SK-N-SH (cell line): ENCODE measurements at regions not wholly inside any gene's neighbourhood (a gene's known extent, or its start where the extent isn't known, plus 50 kb on each side); places are given as distances from the start of the nearest gene placed in this dataset.

ENCODE experiments used
- CTCF ChIA-PET: fragments of 300-600, 350-600 bp; formaldehyde crosslinking; extraction: SDS; loops from one replicate; lab custom pipeline; 2021; lab: Yijun Ruan, JAX
- POLR2A ChIA-PET: fragments of 350-600 bp; sonication (Branson Sonifier 250); formaldehyde crosslinking; extraction: SDS; loops from one replicate; lab custom pipeline; 2020; ENCODE audit warnings: antibody characterized with exemption, inconsistent platforms; lab: Yijun Ruan, JAX
- DNase-seq: peaks from one replicate; pipeline ENCODE4 v3.0.0; 2012
- H2AFZ ChIP-seq: fragments of 200-600 bp; sonication (generic); 2 replicates; pipeline ENCODE4 v1.8.1; 2016; ENCODE audit warnings: antibody characterized with exemption, mild to moderate bottlenecking, low read depth
- H3F3A ChIP-seq: fragments of 200-600 bp; sonication (generic); replicated peaks from 2 replicates; pipeline ENCODE3; 2016; ENCODE audit warnings: antibody characterized with exemption, mild to moderate bottlenecking; ENCODE audit not compliant: insufficient read depth
- H3K27ac ChIP-seq, 2 experiments: fragments of 200-500 bp in 1 of 2; fragments of 200-600 bp in 1 of 2; sonication (Bioruptor generic) in 1 of 2; sonication (generic), shearing (Covaris generic) in 1 of 2; 2 replicates each; pipeline versions ENCODE4 v1.5.1 to v1.6.1; 2014 to 2016; ENCODE audit warnings: low read depth in 2 of 2, inconsistent platforms in 1 of 2, low read length in 1 of 2, mild to moderate bottlenecking in 1 of 2, mixed read lengths in 1 of 2
- H3K27me3 ChIP-seq: fragments of 200-600 bp; sonication (generic), shearing (Covaris generic); 2 replicates; pipeline ENCODE4 v1.6.1; 2016; ENCODE audit warnings: mixed run types; ENCODE audit not compliant: insufficient read depth
- H3K36me3 ChIP-seq, 2 experiments: fragments of 200-500 bp in 1 of 2; fragments of 200-600 bp in 1 of 2; sonication (Bioruptor generic) in 1 of 2; sonication (generic) in 1 of 2; replicated peaks in 1 of 2; 2 replicates each; pipeline versions ENCODE3 to v1.5.1; 2014 to 2016; ENCODE audit warnings: low read length in 1 of 2, mild to moderate bottlenecking in 1 of 2; ENCODE audit not compliant: insufficient read depth in 2 of 2, control insufficient read depth in 1 of 2
- H3K4me1 ChIP-seq, 2 experiments: fragments of 200-500 bp in 1 of 2; fragments of 200-600 bp in 1 of 2; sonication (Bioruptor generic) in 1 of 2; sonication (generic), shearing (Covaris generic) in 1 of 2; 2 replicates each; pipeline versions ENCODE4 v1.5.1 to v1.6.1; 2014 to 2016; ENCODE audit warnings: low read depth in 1 of 2, low read length in 1 of 2, mixed run types in 1 of 2; ENCODE audit not compliant: insufficient read depth in 2 of 2, control insufficient read depth in 1 of 2
- H3K4me2 ChIP-seq: fragments of 200-600 bp; sonication (generic), shearing (Covaris generic); 2 replicates; pipeline ENCODE4 v1.6.1; 2017; ENCODE audit warnings: mixed run types
- H3K4me3 ChIP-seq, 2 experiments: fragments of 200-500 bp in 1 of 2; fragments of 200-600 bp in 1 of 2; sonication (Bioruptor generic) in 1 of 2; sonication (generic), shearing (Covaris generic) in 1 of 2; 2 replicates each; pipeline versions ENCODE4 v1.5.1 to v1.8.1; 2014 to 2016; ENCODE audit warnings: low read depth in 2 of 2, inconsistent platforms in 1 of 2, low read length in 1 of 2, mild to moderate bottlenecking in 1 of 2, mixed read lengths in 1 of 2, moderate library complexity in 1 of 2
- H3K79me2 ChIP-seq: fragments of 200-600 bp; sonication (generic); 2 replicates; pipeline ENCODE4 v1.8.1; 2017; ENCODE audit warnings: mild to moderate bottlenecking; ENCODE audit not compliant: insufficient read depth
- H3K9ac ChIP-seq: fragments of 200-600 bp; sonication (generic); 2 replicates; pipeline ENCODE4 v1.6.1; 2017; ENCODE audit warnings: mixed run types
- H3K9me2 ChIP-seq: fragments of 200-600 bp; sonication (generic); 2 replicates; pipeline ENCODE4 v1.6.1; 2017; ENCODE audit warnings: mixed run types
- H3K9me3 ChIP-seq: fragments of 200-600 bp; sonication (generic); 2 replicates; pipeline ENCODE4 v1.6.1; 2017; ENCODE audit warnings: mixed run types, mild to moderate bottlenecking, moderate library complexity
- H4K20me1 ChIP-seq: fragments of 200-600 bp; sonication (generic); 2 replicates; pipeline ENCODE4 v1.6.1; 2017; ENCODE audit warnings: mild to moderate bottlenecking, mixed run types; ENCODE audit not compliant: insufficient read depth
- ELF1 ChIP-seq: IDR thresholded peaks from 2 replicates; pipeline ENCODE4 v1.4.0; 2012
- EP300 ChIP-seq, 2 experiments: IDR thresholded peaks; 2 replicates each; pipeline versions ENCODE4 v1.4.0 to v1.6.1; 2012; ENCODE audit warnings: borderline replicate concordance in 1 of 2, low read depth in 1 of 2, low read length in 1 of 2
- FOXM1 ChIP-seq: IDR thresholded peaks from 2 replicates; pipeline ENCODE4 v1.4.0; 2012; ENCODE audit warnings: low read depth, mild to moderate bottlenecking
- GATA2 ChIP-seq: sonication (generic); formaldehyde crosslinking; IDR thresholded peaks from 2 replicates; pipeline ENCODE4 v1.5.0; 2020; ENCODE audit warnings: mild to moderate bottlenecking, missing genetic modification reagents
- MEF2A ChIP-seq: IDR thresholded peaks from 2 replicates; pipeline ENCODE4 v1.4.0; 2012; ENCODE audit warnings: low read depth, borderline replicate concordance
- MXI1 ChIP-seq: IDR thresholded peaks from 2 replicates; pipeline ENCODE4 v1.6.1; 2012; ENCODE audit warnings: mild to moderate bottlenecking, low read depth, low read length, improper control_type of control experiment
- NFIC ChIP-seq: IDR thresholded peaks from 2 replicates; pipeline ENCODE4 v1.4.0; 2012; ENCODE audit warnings: borderline replicate concordance
- NRF1 ChIP-seq: IDR thresholded peaks from 2 replicates; pipeline ENCODE4 v1.6.1; 2012; ENCODE audit warnings: low read depth, mild to moderate bottlenecking, low read length
- RAD21 ChIP-seq: IDR thresholded peaks from 2 replicates; pipeline ENCODE4 v1.6.1; 2012; ENCODE audit warnings: mild to moderate bottlenecking, low read length
- RXRA ChIP-seq: IDR thresholded peaks from 2 replicates; pipeline ENCODE4 v1.4.0; 2012; ENCODE audit warnings: low read depth, mild to moderate bottlenecking, borderline replicate concordance
- SMC3 ChIP-seq: IDR thresholded peaks from 2 replicates; pipeline ENCODE4 v1.6.1; 2012; ENCODE audit warnings: low read depth, low read length, improper control_type of control experiment
- TAF1 ChIP-seq: IDR thresholded peaks from 2 replicates; pipeline ENCODE4 v1.6.1; 2012; ENCODE audit warnings: low read depth, mild to moderate bottlenecking, low read length, moderate library complexity, borderline replicate concordance
- WGBS: methylation state at CpG from one replicate; pipeline ENCODE4 v1.1.6; 2017; ENCODE audit warnings: low lambda C conversion rate; 5-methylcytosine and 5-hydroxymethylcytosine counted together
- TF ChIP-seq, protein P1 (sequence below): IDR thresholded peaks from 2 replicates; pipeline ENCODE4 v1.4.0; 2012; ENCODE audit warnings: low read depth
- TF ChIP-seq, protein P2 (sequence below): IDR thresholded peaks from 2 replicates; pipeline ENCODE4 v1.6.1; 2012; ENCODE audit warnings: mild to moderate bottlenecking, low read depth, low read length, moderate library complexity
- TF ChIP-seq, protein P3 (sequence below): IDR thresholded peaks from 2 replicates; pipeline ENCODE4 v1.4.0; 2012; ENCODE audit warnings: low read depth, borderline replicate concordance

DNA sequence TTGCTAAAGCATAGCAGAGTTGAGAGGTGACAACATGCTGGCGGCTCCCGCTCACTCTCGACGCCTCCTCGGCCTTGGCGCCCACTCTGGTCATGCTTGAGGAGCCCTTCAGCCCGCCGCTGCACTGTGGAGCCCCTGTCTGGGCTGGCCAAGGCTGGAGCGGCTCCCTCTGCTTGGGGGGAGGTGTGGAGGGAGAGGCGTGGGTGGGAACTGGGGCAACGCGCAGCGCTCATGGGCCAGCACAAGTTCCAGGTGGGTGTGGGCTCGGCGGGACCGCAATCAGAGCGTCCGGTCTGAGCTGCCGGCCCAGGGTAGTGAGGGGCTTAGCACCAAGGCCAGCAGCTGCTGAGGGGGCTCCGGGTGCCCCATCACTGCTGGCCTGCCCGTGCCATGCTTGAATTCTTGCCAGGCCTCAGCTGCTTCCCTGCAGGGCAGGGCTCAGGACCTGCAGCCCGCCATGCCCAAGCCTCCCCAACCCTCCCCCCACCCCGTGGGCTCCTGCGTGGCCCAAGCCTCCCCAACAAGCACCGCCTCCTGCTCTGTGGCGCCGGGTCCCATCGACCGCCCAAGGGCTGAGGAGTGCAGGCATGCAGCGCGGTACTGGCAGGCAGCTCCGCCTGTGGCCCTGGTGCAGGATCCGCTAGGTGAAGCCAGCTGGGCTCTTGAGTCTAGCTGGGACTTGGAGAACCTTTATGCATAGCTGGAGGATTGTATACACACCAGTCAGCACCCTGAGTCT, 2052.8 kb upstream of the CELF4 start:
- Histone ChIP-seq H4K20me1 (no peaks in the 10 kb centered on the region), H3K9me2 (no peaks in the 10 kb centered on the region), H2AFZ (no peak overlapping the region), H3K36me3 (no peaks in the 10 kb centered on the region), H3F3A (no peaks in the 10 kb centered on the region), H3K79me2 (no peaks in the 10 kb centered on the region), H3K9me3 (no peaks in the 10 kb centered on the region), H3K27ac (no peak overlapping the region), H3K4me2 (no peak overlapping the region), H3K27me3 (no peaks in the 10 kb centered on the region), H3K4me1 (no peaks in the 10 kb centered on the region), H3K9ac (no peak overlapping the region), H3K4me3 (no peak overlapping the region)
- ChIA-PET CTCF (interaction anchor here (1.5 kb wide), 1 partner anchor 8 kb away, joined by 3 read pairs; no protein-coding TSS in a partner anchor), POLR2A (no interaction called here)
- TF ChIP-seq GATA2 (CRISPR knock-in tag) (no peak), MEF2A (no peak), SMC3 (no peak), EP300 (IDR thresholded peaks at IDR 0.05; ENCODE audit: borderline replicate concordance in 1 of 2, low read depth in 1 of 2, low read length in 1 of 2) (no peak), NRF1 (no peak), RXRA (no peak), TAF1 (no peak)
- TF ChIP-seq, protein P1, sequence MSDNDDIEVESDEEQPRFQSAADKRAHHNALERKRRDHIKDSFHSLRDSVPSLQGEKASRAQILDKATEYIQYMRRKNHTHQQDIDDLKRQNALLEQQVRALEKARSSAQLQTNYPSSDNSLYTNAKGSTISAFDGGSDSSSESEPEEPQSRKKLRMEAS = no peak
- TF ChIP-seq, protein P2, sequence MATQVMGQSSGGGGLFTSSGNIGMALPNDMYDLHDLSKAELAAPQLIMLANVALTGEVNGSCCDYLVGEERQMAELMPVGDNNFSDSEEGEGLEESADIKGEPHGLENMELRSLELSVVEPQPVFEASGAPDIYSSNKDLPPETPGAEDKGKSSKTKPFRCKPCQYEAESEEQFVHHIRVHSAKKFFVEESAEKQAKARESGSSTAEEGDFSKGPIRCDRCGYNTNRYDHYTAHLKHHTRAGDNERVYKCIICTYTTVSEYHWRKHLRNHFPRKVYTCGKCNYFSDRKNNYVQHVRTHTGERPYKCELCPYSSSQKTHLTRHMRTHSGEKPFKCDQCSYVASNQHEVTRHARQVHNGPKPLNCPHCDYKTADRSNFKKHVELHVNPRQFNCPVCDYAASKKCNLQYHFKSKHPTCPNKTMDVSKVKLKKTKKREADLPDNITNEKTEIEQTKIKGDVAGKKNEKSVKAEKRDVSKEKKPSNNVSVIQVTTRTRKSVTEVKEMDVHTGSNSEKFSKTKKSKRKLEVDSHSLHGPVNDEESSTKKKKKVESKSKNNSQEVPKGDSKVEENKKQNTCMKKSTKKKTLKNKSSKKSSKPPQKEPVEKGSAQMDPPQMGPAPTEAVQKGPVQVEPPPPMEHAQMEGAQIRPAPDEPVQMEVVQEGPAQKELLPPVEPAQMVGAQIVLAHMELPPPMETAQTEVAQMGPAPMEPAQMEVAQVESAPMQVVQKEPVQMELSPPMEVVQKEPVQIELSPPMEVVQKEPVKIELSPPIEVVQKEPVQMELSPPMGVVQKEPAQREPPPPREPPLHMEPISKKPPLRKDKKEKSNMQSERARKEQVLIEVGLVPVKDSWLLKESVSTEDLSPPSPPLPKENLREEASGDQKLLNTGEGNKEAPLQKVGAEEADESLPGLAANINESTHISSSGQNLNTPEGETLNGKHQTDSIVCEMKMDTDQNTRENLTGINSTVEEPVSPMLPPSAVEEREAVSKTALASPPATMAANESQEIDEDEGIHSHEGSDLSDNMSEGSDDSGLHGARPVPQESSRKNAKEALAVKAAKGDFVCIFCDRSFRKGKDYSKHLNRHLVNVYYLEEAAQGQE = no peak
- WGBS = 83% methylated on average over 22 of the region's 33 CpGs
- DNase-seq = no peak

DNA sequence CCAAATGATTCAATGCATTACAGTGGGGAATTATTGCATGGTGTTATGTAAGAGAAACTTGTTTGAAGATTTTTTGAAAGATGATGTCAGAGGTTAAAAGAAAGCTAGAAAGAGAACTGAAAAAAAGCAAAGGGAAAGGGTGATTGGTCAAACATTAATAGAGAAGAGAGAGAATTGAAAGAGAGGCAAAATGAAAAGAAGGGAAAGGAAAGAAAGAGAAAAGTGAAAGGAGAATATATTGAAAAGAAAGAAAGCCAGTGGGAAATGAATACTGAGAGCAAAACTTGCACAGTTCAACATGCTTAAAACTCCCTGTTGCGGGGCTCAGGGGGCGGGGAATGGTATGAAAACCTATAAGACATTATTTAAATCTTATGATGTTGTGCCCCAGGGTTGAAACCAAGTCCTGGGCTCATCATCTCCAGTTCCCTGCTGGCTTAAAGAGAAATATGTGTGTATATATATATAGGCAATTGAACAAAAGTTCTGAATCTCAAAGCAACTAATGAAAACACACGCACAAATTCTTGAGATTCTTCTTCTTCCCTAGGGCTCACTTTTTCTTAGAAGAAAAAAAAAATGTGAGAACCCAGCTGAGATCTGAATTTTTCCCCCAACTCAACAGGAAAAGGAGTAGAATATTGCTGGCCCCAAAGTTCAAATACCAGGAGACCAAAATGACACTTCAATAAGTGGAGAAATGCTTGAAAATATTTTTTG, 2045.9 kb upstream of the CELF4 start:
- Histone ChIP-seq H3K36me3 (no peaks in the 10 kb centered on the region), H3K27me3 (no peaks in the 10 kb centered on the region), H3K27ac (no peak overlapping the region), H3K79me2 (no peaks in the 10 kb centered on the region), H3K4me2 (no peak overlapping the region), H3K4me1 (no peaks in the 10 kb centered on the region), H4K20me1 (no peaks in the 10 kb centered on the region), H3K9ac (no peak overlapping the region), H2AFZ (no peak overlapping the region), H3F3A (no peaks in the 10 kb centered on the region), H3K9me3 (no peaks in the 10 kb centered on the region), H3K4me3 (no peak overlapping the region), H3K9me2 (no peaks in the 10 kb centered on the region)
- ChIA-PET CTCF (no interaction called here), POLR2A (no interaction called here)
- no peak for DNase-seq
- WGBS = 48% methylated on average over 3 of the region's 3 CpGs
- TF ChIP-seq EP300 (IDR thresholded peaks at IDR 0.05; ENCODE audit: borderline replicate concordance in 1 of 2, low read depth in 1 of 2, low read length in 1 of 2) = no peak
- no peak for TF ChIP-seq MXI1
- no peak for TF ChIP-seq ELF1
- TF ChIP-seq, protein P2 = no peak
- TF ChIP-seq NRF1 = no peak
- TF ChIP-seq, protein P3, sequence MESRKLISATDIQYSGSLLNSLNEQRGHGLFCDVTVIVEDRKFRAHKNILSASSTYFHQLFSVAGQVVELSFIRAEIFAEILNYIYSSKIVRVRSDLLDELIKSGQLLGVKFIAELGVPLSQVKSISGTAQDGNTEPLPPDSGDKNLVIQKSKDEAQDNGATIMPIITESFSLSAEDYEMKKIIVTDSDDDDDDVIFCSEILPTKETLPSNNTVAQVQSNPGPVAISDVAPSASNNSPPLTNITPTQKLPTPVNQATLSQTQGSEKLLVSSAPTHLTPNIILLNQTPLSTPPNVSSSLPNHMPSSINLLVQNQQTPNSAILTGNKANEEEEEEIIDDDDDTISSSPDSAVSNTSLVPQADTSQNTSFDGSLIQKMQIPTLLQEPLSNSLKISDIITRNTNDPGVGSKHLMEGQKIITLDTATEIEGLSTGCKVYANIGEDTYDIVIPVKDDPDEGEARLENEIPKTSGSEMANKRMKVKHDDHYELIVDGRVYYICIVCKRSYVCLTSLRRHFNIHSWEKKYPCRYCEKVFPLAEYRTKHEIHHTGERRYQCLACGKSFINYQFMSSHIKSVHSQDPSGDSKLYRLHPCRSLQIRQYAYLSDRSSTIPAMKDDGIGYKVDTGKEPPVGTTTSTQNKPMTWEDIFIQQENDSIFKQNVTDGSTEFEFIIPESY = no peak
- TF ChIP-seq FOXM1 = no peak
- TF ChIP-seq NFIC = no peak
- TF ChIP-seq, protein P1 = no peak
- TF ChIP-seq MEF2A = no peak
- TF ChIP-seq GATA2 (CRISPR knock-in tag) = no peak
- no peak for TF ChIP-seq RAD21
